OCI-LY7 (cell line): ENCODE measurements at regions not wholly inside any gene's neighbourhood (a gene's known extent, or its start where the extent isn't known, plus 50 kb on each side); places are given as distances from the start of the nearest gene placed in this dataset.

Experiments
- BruUV-seq: library from RNA; stranded (reverse); fragments of 400-500 nt; replicated peaks from 2 replicates; lab custom pipeline; 2021; lab: Mats Ljungman, UMichigan
- CTCF ChIA-PET: fragments of 300-600 bp; sonication (Branson Sonifier 250); formaldehyde crosslinking; loops from one replicate; lab custom pipeline; 2022; ENCODE audit warnings: antibody characterized with exemption; ENCODE audit not compliant: unreplicated experiment; lab: Charles Lee
- POLR2A ChIA-PET: fragments of 300-600 bp; sonication (Branson Sonifier 250); formaldehyde crosslinking; loops from one replicate; lab custom pipeline; 2022; ENCODE audit warnings: antibody characterized with exemption; lab: Charles Lee
- DNase-seq: peaks from one replicate; pipeline ENCODE4 v3.0.0-alpha.2; 2015; ENCODE audit warnings: low spot score
- H2AFZ ChIP-seq: fragments of 200-600 bp; sonication (generic), shearing (Covaris generic); 2 replicates; pipeline ENCODE4 v1.6.1; 2014; ENCODE audit warnings: mild to moderate bottlenecking, antibody characterized with exemption, low read length, moderate library complexity
- H3K27ac ChIP-seq: fragments of 200-600 bp; sonication (generic); 2 replicates; pipeline ENCODE4 v1.5.1; 2014; ENCODE audit warnings: mixed run types, low read depth, mild to moderate bottlenecking, moderate library complexity, low read length, inconsistent platforms; ENCODE audit not compliant: poor library complexity, severe bottlenecking
- H3K36me3 ChIP-seq: fragments of 200-600 bp; sonication (generic); 2 replicates; pipeline ENCODE4 v1.6.1; 2014; ENCODE audit warnings: mild to moderate bottlenecking, antibody characterized with exemption, low read length, moderate library complexity, mixed read lengths; ENCODE audit not compliant: insufficient read depth
- H3K4me1 ChIP-seq: fragments of 200-600 bp; sonication (generic); 2 replicates; pipeline ENCODE4 v1.5.1; 2014; ENCODE audit warnings: mild to moderate bottlenecking, low read length; ENCODE audit not compliant: insufficient read depth, poor library complexity, severe bottlenecking
- H3K4me2 ChIP-seq: fragments of 200-600 bp; sonication (generic); 2 replicates; pipeline ENCODE4 v1.6.1; 2014; ENCODE audit warnings: mild to moderate bottlenecking, low read length
- H3K4me3 ChIP-seq: fragments of 200-600 bp; sonication (generic); 2 replicates; pipeline ENCODE4 v1.5.1; 2014; ENCODE audit warnings: mild to moderate bottlenecking, low read depth, low read length; ENCODE audit not compliant: poor library complexity, severe bottlenecking
- H3K79me2 ChIP-seq: fragments of 200-600 bp; sonication (generic); 2 replicates; pipeline ENCODE4 v1.6.1; 2016; ENCODE audit warnings: low read depth, mild to moderate bottlenecking, low read length, moderate library complexity, mixed read lengths; ENCODE audit not compliant: insufficient read depth
- H3K9me2 ChIP-seq: fragments of 200-600 bp; sonication (generic); 2 replicates; pipeline ENCODE4 v1.6.1; 2016; ENCODE audit warnings: mild to moderate bottlenecking, low read length, mixed read lengths; ENCODE audit not compliant: insufficient read depth
- H3K9me3 ChIP-seq: fragments of 200-600 bp; sonication (generic); 2 replicates; pipeline ENCODE4 v1.6.1; 2014; ENCODE audit warnings: mild to moderate bottlenecking, mixed run types, low read length, mixed read lengths
- H4K20me1 ChIP-seq: fragments of 200-600 bp; sonication (generic); 2 replicates; pipeline ENCODE4 v1.6.1; 2014; ENCODE audit warnings: mild to moderate bottlenecking, antibody characterized with exemption, low read length, moderate library complexity, mixed read lengths; ENCODE audit not compliant: insufficient read depth
- CTCF ChIP-seq: fragments of 200-600 bp; sonication (generic); conservative IDR thresholded peaks from 2 replicates; pipeline ENCODE4 v1.5.1; 2014; ENCODE audit warnings: mild to moderate bottlenecking, antibody characterized with exemption, low read length, moderate library complexity, mixed read lengths
- EZH2phosphoT487 ChIP-seq: fragments of 200-600 bp; sonication (generic); IDR thresholded peaks from 2 replicates; pipeline ENCODE4 v1.6.1; 2018; ENCODE audit warnings: low read depth, borderline replicate concordance, mild to moderate bottlenecking, mixed run types, antibody characterized with exemption, low read length, moderate library complexity, mixed read lengths
- intact Hi-C: fragments of 100-400 bp; cut with micrococcal nuclease; formaldehyde crosslinking; loops from one replicate; pipeline ENCODE4 v1.10.0; 2022; ENCODE audit not compliant: unreplicated experiment

DNA sequence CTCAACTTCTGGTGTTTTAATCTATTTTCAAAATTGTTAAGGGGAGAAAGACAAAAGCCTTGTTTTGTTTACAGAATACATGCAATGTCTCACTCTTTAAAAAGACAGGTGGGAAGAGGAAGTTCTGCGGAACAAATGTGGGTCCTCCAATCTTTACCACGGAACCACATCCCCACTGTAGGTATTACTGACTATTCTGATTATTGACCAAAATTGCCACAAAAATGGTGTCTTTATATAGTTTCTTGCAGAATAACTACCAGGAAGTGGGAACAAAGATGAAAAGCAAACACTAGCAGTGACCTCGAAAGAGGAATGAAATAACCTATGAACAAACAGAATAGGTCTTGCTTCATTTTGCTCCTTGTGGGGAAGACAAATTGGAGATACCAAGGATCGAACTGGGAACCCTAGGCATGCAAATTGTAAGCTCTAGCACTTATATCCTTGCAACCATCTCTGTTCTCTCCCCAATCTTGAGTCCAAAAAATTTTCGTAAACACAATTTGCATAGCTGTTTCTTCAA is 106.7 kb downstream of the GPX5 start:
- H3K36me3 ChIP-seq: no peaks in the 10 kb centered on the region
- H3K27ac ChIP-seq: no peak overlapping the region
- intact Hi-C loops: no loop called here
- no TSS peak for BruUV-seq
- POLR2A ChIA-PET: no interaction called here
- DNase-seq: no peak
- no peaks in the 10 kb centered on the region for H3K9me2 ChIP-seq
- TF ChIP-seq CTCF (no peak), EZH2phosphoT487 (no peak)
- no peaks in the 10 kb centered on the region for H4K20me1 ChIP-seq
- H3K79me2 ChIP-seq: no peaks in the 10 kb centered on the region
- CTCF ChIA-PET: no interaction called here
- no peak overlapping the region for H3K4me3 ChIP-seq
- H3K4me2 ChIP-seq: no peak overlapping the region
- no peak overlapping the region for H2AFZ ChIP-seq
- no peaks in the 10 kb centered on the region for H3K4me1 ChIP-seq
- no peaks in the 10 kb centered on the region for H3K9me3 ChIP-seq

GRCh38 chr6:28633445-28634215 is 107.9 kb downstream of the GPX5 start:
- Histone ChIP-seq H3K4me1 (no peaks in the 10 kb centered on the region), H3K79me2 (no peaks in the 10 kb centered on the region), H3K4me2 (no peak overlapping the region), H3K27ac (no peak overlapping the region), H3K36me3 (no peaks in the 10 kb centered on the region), H3K9me2 (no peaks in the 10 kb centered on the region), H2AFZ (no peak overlapping the region), H3K4me3 (no peak overlapping the region), H4K20me1 (no peaks in the 10 kb centered on the region), H3K9me3 (no peaks in the 10 kb centered on the region)
- ChIA-PET POLR2A (interaction anchor here (0.6 to 0.7 kb wide), 2 partner anchors 84 to 894 kb away, joined by 3 to 4 read pairs; no protein-coding TSS in a partner anchor), CTCF (no interaction called here)
- intact Hi-C loops: no loop called here
- TF ChIP-seq EZH2phosphoT487: no peak
- TF ChIP-seq CTCF: no peak
- DNase-seq: no peak
- no TSS peak for BruUV-seq

DNA sequence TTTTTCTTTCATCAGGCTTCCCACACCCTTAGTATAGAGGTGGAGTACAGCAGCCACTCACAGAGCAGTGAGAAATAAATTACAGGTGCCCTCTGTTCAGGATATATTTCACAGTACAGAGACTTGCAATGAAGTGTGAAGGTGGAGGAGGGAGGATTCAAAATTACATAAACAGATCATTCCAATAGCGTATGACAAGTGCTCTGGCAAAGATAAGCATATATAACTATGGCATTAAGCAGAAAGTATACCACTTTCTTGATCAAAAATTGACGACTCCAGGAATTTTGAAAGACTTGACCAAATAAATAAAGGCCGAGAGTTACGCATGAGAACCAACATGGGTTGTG is 108.7 kb downstream of the GPX5 start:
- ChIA-PET POLR2A (interaction anchor here (0.7 kb wide), 2 partner anchors 50 to 85 kb away, joined by 3 to 4 read pairs; no protein-coding TSS in a partner anchor), CTCF (no interaction called here)
- no peak for DNase-seq
- Histone ChIP-seq H3K4me2 (no peak overlapping the region), H3K4me3 (no peak overlapping the region), H3K79me2 (no peaks in the 10 kb centered on the region), H3K27ac (no peak overlapping the region), H4K20me1 (no peaks in the 10 kb centered on the region), H3K9me3 (no peaks in the 10 kb centered on the region), H3K36me3 (no peaks in the 10 kb centered on the region), H2AFZ (no peak overlapping the region), H3K4me1 (no peaks in the 10 kb centered on the region), H3K9me2 (no peaks in the 10 kb centered on the region)
- no TSS peak for BruUV-seq
- TF ChIP-seq CTCF (no peak), EZH2phosphoT487 (no peak)
- intact Hi-C loops: no loop called here
